HUES6 (cell line): ENCODE measurements at regions not wholly inside any gene's neighbourhood (a gene's known extent, or its start where the extent isn't known, plus 50 kb on each side); places are given as distances from the start of the nearest gene placed in this dataset.

Experiments
- H3K27ac ChIP-seq: 2 replicates; pipeline ENCODE4 v1.7.0; 2013; ENCODE audit warnings: low read depth, mild to moderate bottlenecking, low read length, inconsistent platforms
- H3K27me3 ChIP-seq: 2 replicates; pipeline ENCODE4 v1.6.1; 2013; ENCODE audit warnings: low read length; ENCODE audit not compliant: control insufficient read depth, insufficient read depth
- H3K36me3 ChIP-seq: 2 replicates; pipeline ENCODE4 v1.6.1; 2013; ENCODE audit warnings: low read length; ENCODE audit not compliant: control insufficient read depth, insufficient read depth
- H3K4me1 ChIP-seq: 2 replicates; pipeline ENCODE4 v1.6.1; 2013; ENCODE audit warnings: low read length; ENCODE audit not compliant: control insufficient read depth, insufficient read depth
- H3K4me3 ChIP-seq: 2 replicates; pipeline ENCODE4 v1.5.1; 2013; ENCODE audit warnings: low read depth, low read length
- H3K9ac ChIP-seq: one replicate; pipeline ENCODE4 v1.6.1; 2013; ENCODE audit warnings: mild to moderate bottlenecking, low read length
- H3K9me3 ChIP-seq: 2 replicates; pipeline ENCODE4 v1.6.1; 2013; ENCODE audit warnings: low read depth, low read length; ENCODE audit not compliant: control insufficient read depth, insufficient read depth

GRCh38 chr12:127304751-127305725 is 961.9 kb upstream of the TMEM132C start:
- Histone ChIP-seq H3K27ac (no peak overlapping the region), H3K36me3 (no peaks in the 10 kb centered on the region), H3K9me3 (peaks cover 2% of the 10 kb centered on the region), H3K4me3 (no peak overlapping the region), H3K27me3 (peaks cover 20% of the 10 kb centered on the region; the same call in 1 of the 2 replicates), H3K9ac (no peak overlapping the region), H3K4me1 (no peaks in the 10 kb centered on the region)

- Histone ChIP-seq H3K9ac (no peak overlapping the region), H3K27me3 (peaks cover 14% of the 10 kb centered on the region; the same call in 1 of the 2 replicates), H3K27ac (no peak overlapping the region), H3K36me3 (no peaks in the 10 kb centered on the region), H3K4me1 (no peaks in the 10 kb centered on the region), H3K9me3 (no peaks in the 10 kb centered on the region), H3K4me3 (no peak overlapping the region)
Observed at GRCh38 chr12:127306604-127307215, 960.3 kb upstream of the TMEM132C start.

- Histone ChIP-seq H3K9ac (no peak overlapping the region), H3K27ac (no peak overlapping the region), H3K4me3 (no peak overlapping the region), H3K36me3 (no peaks in the 10 kb centered on the region), H3K9me3 (no peaks in the 10 kb centered on the region), H3K27me3 (peaks cover 11% of the 10 kb centered on the region; the same call in 1 of the 2 replicates), H3K4me1 (no peaks in the 10 kb centered on the region)
Observed at GRCh38 chr12:127307528-127307927, 959.4 kb upstream of the TMEM132C start.

GRCh38 chr12:127308148-127308547 is 958.8 kb upstream of the TMEM132C start:
- Histone ChIP-seq H3K27ac (no peak overlapping the region), H3K36me3 (no peaks in the 10 kb centered on the region), H3K9me3 (no peaks in the 10 kb centered on the region), H3K4me3 (no peak overlapping the region), H3K4me1 (no peaks in the 10 kb centered on the region), H3K9ac (no peak overlapping the region), H3K27me3 (peaks cover 8% of the 10 kb centered on the region; the same call in 1 of the 2 replicates)

- Histone ChIP-seq H3K27me3 (peaks cover 2% of the 10 kb centered on the region; the same call in 1 of the 2 replicates), H3K27ac (no peak overlapping the region), H3K4me1 (no peaks in the 10 kb centered on the region), H3K4me3 (no peak overlapping the region), H3K9ac (no peak overlapping the region), H3K36me3 (no peaks in the 10 kb centered on the region), H3K9me3 (no peaks in the 10 kb centered on the region)
Observed at GRCh38 chr12:127310548-127310947, 956.4 kb upstream of the TMEM132C start.

GRCh38 chr12:127311720-127312364 is 955.1 kb upstream of the TMEM132C start:
- Histone ChIP-seq H3K36me3 (no peaks in the 10 kb centered on the region), H3K4me1 (no peaks in the 10 kb centered on the region), H3K27ac (no peak overlapping the region), H3K27me3 (peaks cover 9% of the 10 kb centered on the region), H3K9me3 (no peaks in the 10 kb centered on the region), H3K9ac (no peak overlapping the region), H3K4me3 (no peak overlapping the region)

- H3K36me3 ChIP-seq = no peaks in the 10 kb centered on the region
- no peak overlapping the region for H3K4me3 ChIP-seq
- H3K4me1 ChIP-seq = no peaks in the 10 kb centered on the region
- no peak overlapping the region for H3K9ac ChIP-seq
- peaks cover 25% of the 10 kb centered on the region for H3K27me3 ChIP-seq
- H3K27ac ChIP-seq = no peak overlapping the region
- H3K9me3 ChIP-seq = no peaks in the 10 kb centered on the region
Observed at GRCh38 chr12:127324681-127325080, 942.3 kb upstream of the TMEM132C start.

GRCh38 chr12:127327986-127328385 is 939.0 kb upstream of the TMEM132C start:
- Histone ChIP-seq H3K4me3 (no peak overlapping the region), H3K9me3 (no peaks in the 10 kb centered on the region), H3K27ac (no peak overlapping the region), H3K36me3 (no peaks in the 10 kb centered on the region), H3K9ac (no peak overlapping the region), H3K4me1 (no peaks in the 10 kb centered on the region), H3K27me3 (peaks cover under 1% of the 10 kb centered on the region; the same call in 1 of the 2 replicates)

- H3K9me3 ChIP-seq = no peaks in the 10 kb centered on the region
- H3K27ac ChIP-seq = no peak overlapping the region
- H3K4me3 ChIP-seq = no peak overlapping the region
- no peaks in the 10 kb centered on the region for H3K4me1 ChIP-seq
- H3K9ac ChIP-seq = no peak overlapping the region
- no peaks in the 10 kb centered on the region for H3K36me3 ChIP-seq
- H3K27me3 ChIP-seq = no peaks in the 10 kb centered on the region
Observed at GRCh38 chr12:127328867-127329266, 938.1 kb upstream of the TMEM132C start.

- Histone ChIP-seq H3K27me3 (no peaks in the 10 kb centered on the region; the same call in 1 of the 2 replicates), H3K27ac (no peak overlapping the region), H3K9me3 (0 out of 2 replicates have a peak, but pooled peaks cover 3% of the 10 kb centered on the region), H3K4me3 (no peak overlapping the region), H3K4me1 (no peaks in the 10 kb centered on the region), H3K9ac (no peak overlapping the region), H3K36me3 (no peaks in the 10 kb centered on the region)
Observed at GRCh38 chr12:127334365-127334764, 932.6 kb upstream of the TMEM132C start.
